Endothelial cell (in vitro differentiated cells): ENCODE measurements at regions not wholly inside any gene's neighbourhood (a gene's known extent, or its start where the extent isn't known, plus 50 kb on each side); places are given as distances from the start of the nearest gene placed in this dataset.

Source experiments
- DNase-seq: peaks from one replicate; pipeline ENCODE4 v3.0.0; 2021; ENCODE audit warnings: low spot score
- H3K27ac Mint-ChIP-seq: one replicate; pipeline ENCODE4 v1.8.0; 2021; ENCODE audit warnings: mixed read lengths, inconsistent platforms; ENCODE audit not compliant: unreplicated experiment
- H3K27me3 Mint-ChIP-seq: one replicate; pipeline ENCODE4 v1.8.0; 2021; ENCODE audit warnings: mild to moderate bottlenecking, moderate library complexity, mixed read lengths, inconsistent platforms; ENCODE audit not compliant: unreplicated experiment
- H3K36me3 Mint-ChIP-seq: one replicate; pipeline ENCODE4 v1.8.0; 2021; ENCODE audit warnings: mild to moderate bottlenecking, low read depth, mixed read lengths, inconsistent platforms; ENCODE audit not compliant: unreplicated experiment
- H3K4me1 Mint-ChIP-seq: one replicate; pipeline ENCODE4 v1.8.0; 2021; ENCODE audit warnings: mild to moderate bottlenecking, mixed read lengths, inconsistent platforms; ENCODE audit not compliant: unreplicated experiment
- H3K4me3 Mint-ChIP-seq: one replicate; pipeline ENCODE4 v1.8.0; 2021; ENCODE audit warnings: mild to moderate bottlenecking, mixed read lengths, inconsistent platforms; ENCODE audit not compliant: unreplicated experiment
- H3K9me3 Mint-ChIP-seq: one replicate; pipeline ENCODE4 v1.8.0; 2021; ENCODE audit warnings: mixed read lengths, inconsistent platforms; ENCODE audit not compliant: unreplicated experiment
- TF ChIP-seq, protein P1 (sequence below): fragments of 200-600 bp; sonication (generic); IDR thresholded peaks from one replicate; pipeline ENCODE4 v1.5.0; 2021; ENCODE audit warnings: antibody characterized with exemption; ENCODE audit not compliant: unreplicated experiment

DNA sequence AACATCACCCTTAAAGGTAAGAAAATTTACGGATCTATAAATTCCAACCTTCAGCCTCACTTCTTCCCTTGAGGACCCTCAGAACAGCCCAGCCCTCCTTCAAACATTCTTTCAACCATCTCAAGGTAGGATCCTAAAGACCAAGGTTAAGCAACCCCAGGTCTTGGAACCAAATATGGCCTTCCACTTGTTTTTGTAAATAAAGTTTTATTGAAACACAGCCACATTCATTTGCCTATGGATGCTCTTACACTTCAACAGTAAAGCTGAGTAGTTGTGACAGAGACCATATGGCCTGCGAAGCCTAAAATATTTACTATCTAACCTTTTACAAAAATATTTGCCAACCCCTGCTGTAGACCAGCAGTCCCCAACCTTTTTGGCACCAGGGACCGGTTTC is 70.4 kb upstream of the NTRK3 start:
- H3K36me3 Mint-ChIP-seq = no peaks in the 10 kb centered on the region
- no peaks in the 10 kb centered on the region for H3K9me3 Mint-ChIP-seq
- H3K27me3 Mint-ChIP-seq = peaks cover 3% of the 10 kb centered on the region
- H3K4me3 Mint-ChIP-seq = no peak overlapping the region
- TF ChIP-seq, protein P1, sequence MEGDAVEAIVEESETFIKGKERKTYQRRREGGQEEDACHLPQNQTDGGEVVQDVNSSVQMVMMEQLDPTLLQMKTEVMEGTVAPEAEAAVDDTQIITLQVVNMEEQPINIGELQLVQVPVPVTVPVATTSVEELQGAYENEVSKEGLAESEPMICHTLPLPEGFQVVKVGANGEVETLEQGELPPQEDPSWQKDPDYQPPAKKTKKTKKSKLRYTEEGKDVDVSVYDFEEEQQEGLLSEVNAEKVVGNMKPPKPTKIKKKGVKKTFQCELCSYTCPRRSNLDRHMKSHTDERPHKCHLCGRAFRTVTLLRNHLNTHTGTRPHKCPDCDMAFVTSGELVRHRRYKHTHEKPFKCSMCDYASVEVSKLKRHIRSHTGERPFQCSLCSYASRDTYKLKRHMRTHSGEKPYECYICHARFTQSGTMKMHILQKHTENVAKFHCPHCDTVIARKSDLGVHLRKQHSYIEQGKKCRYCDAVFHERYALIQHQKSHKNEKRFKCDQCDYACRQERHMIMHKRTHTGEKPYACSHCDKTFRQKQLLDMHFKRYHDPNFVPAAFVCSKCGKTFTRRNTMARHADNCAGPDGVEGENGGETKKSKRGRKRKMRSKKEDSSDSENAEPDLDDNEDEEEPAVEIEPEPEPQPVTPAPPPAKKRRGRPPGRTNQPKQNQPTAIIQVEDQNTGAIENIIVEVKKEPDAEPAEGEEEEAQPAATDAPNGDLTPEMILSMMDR = no peak
- no peaks in the 10 kb centered on the region for H3K4me1 Mint-ChIP-seq
- DNase-seq = no peak
- H3K27ac Mint-ChIP-seq = no peak overlapping the region

- Mint-ChIP-seq H3K27ac (no peak overlapping the region), H3K9me3 (no peaks in the 10 kb centered on the region)
Observed at GRCh38 chr15:88324741-88325065, 68.2 kb upstream of the NTRK3 start.

GRCh38 chr15:88323976-88324740 is 67.6 kb upstream of the NTRK3 start:
- Mint-ChIP-seq H3K9me3 (no peaks in the 10 kb centered on the region), H3K36me3 (no peaks in the 10 kb centered on the region), H3K4me1 (no peaks in the 10 kb centered on the region), H3K27ac (no peak overlapping the region), H3K27me3 (peaks cover 3% of the 10 kb centered on the region), H3K4me3 (no peak overlapping the region)
- DNase-seq = no peak
- TF ChIP-seq, protein P1 = no peak

More at GRCh38 chr15:88324741-88325065, 68.2 kb upstream of the NTRK3 start:
- DNase-seq = no peak
- H3K27me3 Mint-ChIP-seq = peaks cover 3% of the 10 kb centered on the region
- H3K4me1 Mint-ChIP-seq = no peaks in the 10 kb centered on the region
- TF ChIP-seq, protein P1 = no peak
- no peaks in the 10 kb centered on the region for H3K36me3 Mint-ChIP-seq
- H3K4me3 Mint-ChIP-seq = no peak overlapping the region

GRCh38 chr15:88323468-88323867 is 66.9 kb upstream of the NTRK3 start:
- Mint-ChIP-seq H3K27ac (no peak overlapping the region), H3K4me3 (no peak overlapping the region), H3K9me3 (no peaks in the 10 kb centered on the region), H3K4me1 (no peaks in the 10 kb centered on the region), H3K36me3 (no peaks in the 10 kb centered on the region), H3K27me3 (peaks cover 3% of the 10 kb centered on the region)
- no peak for DNase-seq
- TF ChIP-seq, protein P1 = no peak

DNA sequence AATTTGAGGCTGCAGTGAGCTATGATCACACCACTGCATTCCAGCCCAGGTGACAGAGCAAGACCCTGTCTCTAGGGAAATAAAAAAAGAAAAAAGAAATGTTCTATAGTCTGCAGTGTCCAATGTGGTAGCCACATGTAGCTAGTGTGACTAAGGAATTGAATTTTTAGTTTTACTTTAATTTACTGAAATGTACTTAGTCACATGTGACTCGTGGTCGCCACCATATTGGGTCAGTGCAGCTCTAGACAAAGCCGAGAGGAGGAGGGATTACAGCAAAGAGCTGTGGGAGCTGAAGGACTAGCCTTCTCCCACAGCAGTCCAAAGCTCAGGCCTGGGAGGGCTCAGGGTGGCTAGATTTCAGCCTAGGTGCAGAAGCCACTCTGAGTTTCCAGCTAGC is 65.9 kb upstream of the NTRK3 start:
- TF ChIP-seq, protein P1 = no peak
- Mint-ChIP-seq H3K36me3 (no peaks in the 10 kb centered on the region), H3K27ac (no peak overlapping the region), H3K4me3 (no peak overlapping the region), H3K9me3 (no peaks in the 10 kb centered on the region), H3K27me3 (peaks cover 3% of the 10 kb centered on the region), H3K4me1 (no peaks in the 10 kb centered on the region)
- no peak for DNase-seq
